Caco-2 (cell line): ENCODE measurements at regions not wholly inside any gene's neighbourhood (a gene's known extent, or its start where the extent isn't known, plus 50 kb on each side); places are given as distances from the start of the nearest gene placed in this dataset.

ENCODE experiments used
- BruUV-seq: library from RNA; stranded (reverse); fragments of 400-500 nt; replicated peaks from 2 replicates; lab custom pipeline; 2021; lab: Mats Ljungman, UMichigan
- CTCF ChIA-PET: fragments of 300-600 bp; sonication (Branson Sonifier 250); formaldehyde crosslinking; loops from one replicate; lab custom pipeline; 2022; ENCODE audit warnings: antibody characterized with exemption; lab: Charles Lee
- POLR2A ChIA-PET: fragments of 300-600 bp; sonication (Branson Sonifier 250); formaldehyde crosslinking; loops from one replicate; lab custom pipeline; 2022; ENCODE audit warnings: antibody characterized with exemption; lab: Charles Lee
- DNase-seq, 2 experiments: peaks; one replicate each; pipeline versions ENCODE4 v3.0.0 to v3.0.0-alpha.2; 2020 to 2022
- H3K27me3 ChIP-seq: replicated peaks from 2 replicates; pipeline ENCODE4 v1.6.0; 2011; ENCODE audit warnings: low read length; ENCODE audit not compliant: control insufficient read depth, insufficient read depth
- H3K36me3 ChIP-seq: 2 replicates; pipeline ENCODE4 v1.5.1; 2011; ENCODE audit warnings: low read length; ENCODE audit not compliant: control insufficient read depth, insufficient read depth
- H3K4me1 ChIP-seq: fragments of 250-450 bp; sonication (Bioruptor Pico); 2 replicates; pipeline ENCODE4 v1.5.1; 2020; ENCODE audit warnings: mild to moderate bottlenecking
- H3K4me3 ChIP-seq: 2 replicates; pipeline ENCODE4 v1.5.1; 2011; ENCODE audit warnings: low read depth, mild to moderate bottlenecking, control low read depth, low read length
- H3K9me3 ChIP-seq: fragments of 250-450 bp; sonication (Bioruptor Pico); 2 replicates; pipeline ENCODE4 v1.5.1; 2020; ENCODE audit warnings: mild to moderate bottlenecking, moderate library complexity
- H3K27ac Mint-ChIP-seq: one replicate; pipeline ENCODE4 v1.8.0; 2022; ENCODE audit warnings: mixed read lengths; ENCODE audit not compliant: unreplicated experiment
- H3K27me3 Mint-ChIP-seq: one replicate; pipeline ENCODE4 v1.8.0; 2022; ENCODE audit warnings: mixed read lengths; ENCODE audit not compliant: insufficient read depth, unreplicated experiment
- H3K36me3 Mint-ChIP-seq: one replicate; pipeline ENCODE4 v1.8.0; 2022; ENCODE audit warnings: mild to moderate bottlenecking, mixed read lengths; ENCODE audit not compliant: insufficient read depth, unreplicated experiment
- H3K4me1 Mint-ChIP-seq: one replicate; pipeline ENCODE4 v1.8.0; 2022; ENCODE audit warnings: low read depth, mixed read lengths; ENCODE audit not compliant: unreplicated experiment
- H3K4me3 Mint-ChIP-seq: one replicate; pipeline ENCODE4 v1.8.0; 2022; ENCODE audit warnings: mild to moderate bottlenecking, moderate library complexity, mixed read lengths; ENCODE audit not compliant: unreplicated experiment
- H3K9me3 Mint-ChIP-seq: one replicate; pipeline ENCODE4 v1.8.0; 2022; ENCODE audit warnings: mixed read lengths; ENCODE audit not compliant: unreplicated experiment
- CTCF ChIP-seq, 2 experiments: fragments of 200-600 bp in 1 of 2; IDR thresholded peaks; 1 replicate in 1 of 2; 2 replicates in 1 of 2; pipeline versions ENCODE4 v1.5.1 to v1.8.0; 2011 to 2022; ENCODE audit warnings: antibody characterized with exemption in 1 of 2, control low read depth in 1 of 2, inconsistent platforms in 1 of 2, low read depth in 1 of 2, low read length in 1 of 2, mild to moderate bottlenecking in 1 of 2, moderate library complexity in 1 of 2; ENCODE audit not compliant: insufficient read depth in 1 of 2, severe bottlenecking in 1 of 2, unreplicated experiment in 1 of 2
- intact Hi-C: fragments of 100-400 bp; cut with micrococcal nuclease; formaldehyde crosslinking; loops from one replicate; pipeline ENCODE4 v1.10.0; 2022; ENCODE audit not compliant: unreplicated experiment

GRCh38 chr6:125354649-125355048 is 52.9 kb upstream of the HDDC2 start:
- H3K27me3 Mint-ChIP-seq: peaks cover 12% of the 10 kb centered on the region
- no peaks in the 10 kb centered on the region for H3K9me3 ChIP-seq
- ChIA-PET CTCF (no interaction called here), POLR2A (no interaction called here)
- no peaks in the 10 kb centered on the region for H3K4me1 Mint-ChIP-seq
- H3K27me3 ChIP-seq: no peaks in the 10 kb centered on the region
- H3K4me1 ChIP-seq: no peaks in the 10 kb centered on the region
- no TSS peak for BruUV-seq
- H3K4me3 ChIP-seq: no peak overlapping the region
- no peaks in the 10 kb centered on the region for H3K36me3 ChIP-seq
- H3K4me3 Mint-ChIP-seq: no peak overlapping the region
- no peak for TF ChIP-seq CTCF (IDR thresholded peaks at IDR 0.05; ENCODE audit: insufficient read depth in 1 of 2, low read depth in 1 of 2, low read length in 1 of 2, severe bottlenecking in 1 of 2, unreplicated experiment in 1 of 2)
- no peaks in the 10 kb centered on the region for H3K36me3 Mint-ChIP-seq
- no peaks in the 10 kb centered on the region for H3K9me3 Mint-ChIP-seq
- DNase-seq: no peak
- intact Hi-C loops: no loop called here
- no peak overlapping the region for H3K27ac Mint-ChIP-seq

GRCh38 chr6:125356884-125357283 is 55.1 kb upstream of the HDDC2 start:
- Mint-ChIP-seq H3K9me3 (no peaks in the 10 kb centered on the region), H3K4me1 (no peaks in the 10 kb centered on the region), H3K27me3 (peaks cover 18% of the 10 kb centered on the region), H3K27ac (no peak overlapping the region), H3K4me3 (no peak overlapping the region), H3K36me3 (no peaks in the 10 kb centered on the region)
- intact Hi-C loops: no loop called here
- BruUV-seq: no TSS peak
- H3K4me3 ChIP-seq: no peak overlapping the region
- CTCF ChIA-PET: no interaction called here
- H3K27me3 ChIP-seq: no peaks in the 10 kb centered on the region
- no peaks in the 10 kb centered on the region for H3K36me3 ChIP-seq
- TF ChIP-seq CTCF (IDR thresholded peaks at IDR 0.05; ENCODE audit: insufficient read depth in 1 of 2, low read depth in 1 of 2, low read length in 1 of 2, severe bottlenecking in 1 of 2, unreplicated experiment in 1 of 2): no peak
- POLR2A ChIA-PET: no interaction called here
- H3K9me3 ChIP-seq: no peaks in the 10 kb centered on the region
- H3K4me1 ChIP-seq: no peaks in the 10 kb centered on the region
- no peak for DNase-seq

- no peak overlapping the region for H3K27ac Mint-ChIP-seq
- peaks cover 4% of the 10 kb centered on the region for H3K4me1 Mint-ChIP-seq
- H3K4me3 ChIP-seq: no peak overlapping the region
- H3K36me3 ChIP-seq: no peaks in the 10 kb centered on the region
- no peaks in the 10 kb centered on the region for H3K9me3 ChIP-seq
- intact Hi-C loops: no loop called here
- H3K36me3 Mint-ChIP-seq: no peaks in the 10 kb centered on the region
- no peaks in the 10 kb centered on the region for H3K27me3 ChIP-seq
- DNase-seq: no peak
- CTCF ChIA-PET: no interaction called here
- BruUV-seq: no TSS peak
- TF ChIP-seq CTCF (IDR thresholded peaks at IDR 0.05; ENCODE audit: insufficient read depth in 1 of 2, low read depth in 1 of 2, low read length in 1 of 2, severe bottlenecking in 1 of 2, unreplicated experiment in 1 of 2): no peak
- no peaks in the 10 kb centered on the region for H3K9me3 Mint-ChIP-seq
- no peak overlapping the region for H3K4me3 Mint-ChIP-seq
- POLR2A ChIA-PET: no interaction called here
- peaks cover 24% of the 10 kb centered on the region for H3K27me3 Mint-ChIP-seq
- no peaks in the 10 kb centered on the region for H3K4me1 ChIP-seq
These were observed 55.9 kb upstream of the HDDC2 start for GRCh38 chr6:125357515-125358256.
